Ovary (tissue), 7 donors: ENCODE measurements at regions not wholly inside any gene's neighbourhood (a gene's known extent, or its start where the extent isn't known, plus 50 kb on each side); places are given as distances from the start of the nearest gene placed in this dataset.
"Not testable (repeated sequence)": the region's sequence is repeated elsewhere in the genome, so short reads cannot be mapped to it uniquely, and the experiment has no call there.

ENCODE experiments used
- DNase-seq, 5 donors: peaks; one replicate each; pipeline ENCODE4 v3.0.0-alpha.2; 2019 to 2020
- H3K27ac ChIP-seq, 2 donors: fragments of 200-600 bp; one replicate each; pipeline versions ENCODE4 v1.5.1 to v1.8.0; 2019 to 2022
- H3K27me3 ChIP-seq: fragments of 200-600 bp; one replicate; pipeline ENCODE4 v1.8.0; 2022
- H3K36me3 ChIP-seq: fragments of 200-600 bp; sonication (generic); one replicate; pipeline ENCODE4 v1.5.1; 2019
- H3K4me1 ChIP-seq: one replicate; pipeline ENCODE4 v1.8.1; 2013; ENCODE audit warnings: mild to moderate bottlenecking, moderate library complexity; ENCODE audit not compliant: insufficient read depth
- H3K4me3 ChIP-seq: fragments of 200-600 bp; sonication (generic); one replicate; pipeline ENCODE4 v1.5.1; 2017
- H3K9me3 ChIP-seq, 2 donors: fragments of 200-600 bp in 1 of 2; sonication (generic) in 1 of 2; one replicate each; pipeline versions ENCODE4 v1.5.1 to v1.8.1; 2013 to 2019; ENCODE audit warnings: mild to moderate bottlenecking in 1 of 2, moderate library complexity in 1 of 2
- EP300 ChIP-seq: sonication (generic); formaldehyde crosslinking; IDR thresholded peaks from one replicate; pipeline ENCODE4 v1.6.1; 2017; ENCODE audit warnings: antibody characterized with exemption
- POLR2A ChIP-seq: fragments of 450-650 bp; IDR thresholded peaks from one replicate; pipeline ENCODE4 v1.6.1; 2017; ENCODE audit warnings: antibody characterized with exemption, mild to moderate bottlenecking, moderate library complexity
- WGBS, 3 donors: extraction: QIAGEN DNeasy Blood & Tissue Kit in 1 of 3; methylation state at CpG; one replicate each; pipeline versions ENCODE4 v1.1.5 to v1.1.7; 2013 to 2017; 5-methylcytosine and 5-hydroxymethylcytosine counted together
- intact Hi-C, 4 donors: fragments of 100-400 bp; cut with DNase I; formaldehyde crosslinking; loops; one replicate each; pipeline versions ENCODE4 v1.11.0 to v1.15.1; 2022 to 2023
- TF ChIP-seq, protein P1 (sequence below), 3 donors: fragments of 450-650 bp in 2 of 3; fragments of 200-600 bp in 1 of 3; IDR thresholded peaks; one replicate each; pipeline versions ENCODE4 v1.5.1 to v1.8.0; 2016 to 2022; ENCODE audit warnings: antibody characterized with exemption in 3 of 3, mild to moderate bottlenecking in 1 of 3
- donor health status: DM: no; HTN: no; CAD: no; lungs with moderate emphysema.
- donor health status: DM: no; HTN: no; CAD: no.
- donor health status: Bipolar disorder and iron deficiency.
- donor health status: DM: no; HTN: no; CAD: no.
- donor health status: DM: yes; HTN: yes; CAD: no.

GRCh38 chr2:185567196-185567595 is 171.4 kb upstream of the FSIP2 start:
- TF ChIP-seq, protein P1, sequence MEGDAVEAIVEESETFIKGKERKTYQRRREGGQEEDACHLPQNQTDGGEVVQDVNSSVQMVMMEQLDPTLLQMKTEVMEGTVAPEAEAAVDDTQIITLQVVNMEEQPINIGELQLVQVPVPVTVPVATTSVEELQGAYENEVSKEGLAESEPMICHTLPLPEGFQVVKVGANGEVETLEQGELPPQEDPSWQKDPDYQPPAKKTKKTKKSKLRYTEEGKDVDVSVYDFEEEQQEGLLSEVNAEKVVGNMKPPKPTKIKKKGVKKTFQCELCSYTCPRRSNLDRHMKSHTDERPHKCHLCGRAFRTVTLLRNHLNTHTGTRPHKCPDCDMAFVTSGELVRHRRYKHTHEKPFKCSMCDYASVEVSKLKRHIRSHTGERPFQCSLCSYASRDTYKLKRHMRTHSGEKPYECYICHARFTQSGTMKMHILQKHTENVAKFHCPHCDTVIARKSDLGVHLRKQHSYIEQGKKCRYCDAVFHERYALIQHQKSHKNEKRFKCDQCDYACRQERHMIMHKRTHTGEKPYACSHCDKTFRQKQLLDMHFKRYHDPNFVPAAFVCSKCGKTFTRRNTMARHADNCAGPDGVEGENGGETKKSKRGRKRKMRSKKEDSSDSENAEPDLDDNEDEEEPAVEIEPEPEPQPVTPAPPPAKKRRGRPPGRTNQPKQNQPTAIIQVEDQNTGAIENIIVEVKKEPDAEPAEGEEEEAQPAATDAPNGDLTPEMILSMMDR (IDR thresholded peaks at IDR 0.05): no peak
- no peak for TF ChIP-seq EP300
- no peak for TF ChIP-seq POLR2A
- Histone ChIP-seq H3K27ac (no peak overlapping the region), H3K27me3 (no peaks in the 10 kb centered on the region), H3K4me3 (no peak overlapping the region), H3K36me3 (no peaks in the 10 kb centered on the region), H3K9me3 (no peaks in the 10 kb centered on the region), H3K4me1 (no peaks in the 10 kb centered on the region)
- 74 to 77% (median 75%) methylated on average over 2 of the region's 2 CpGs for WGBS, 3 donors
- no peak for DNase-seq
- intact Hi-C loops: no loop called here

DNA sequence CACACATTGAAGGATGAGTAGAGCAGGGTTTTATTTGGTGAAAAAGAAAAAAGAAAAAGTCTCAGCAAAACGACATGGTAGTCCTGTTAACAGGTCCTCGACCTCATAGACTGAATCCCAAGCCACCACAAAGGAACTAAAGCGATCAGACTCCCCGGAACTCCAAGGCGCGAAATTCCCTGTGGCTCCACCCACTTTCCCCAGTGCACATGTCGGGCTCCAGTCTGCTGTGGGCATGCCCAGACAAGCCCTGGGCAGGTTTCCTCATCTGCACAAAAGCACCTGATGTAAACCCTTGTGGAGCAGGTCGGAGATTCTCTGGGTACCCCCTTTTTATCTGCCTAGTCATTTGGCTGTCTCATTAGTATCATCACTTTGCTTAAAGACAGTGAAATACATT is 170.7 kb upstream of the FSIP2 start:
- no peak for TF ChIP-seq EP300
- no peak for TF ChIP-seq POLR2A
- TF ChIP-seq, protein P1 (IDR thresholded peaks at IDR 0.05): no peak
- Histone ChIP-seq H3K27ac (no peak overlapping the region), H3K27me3 (no peaks in the 10 kb centered on the region), H3K4me3 (no peak overlapping the region), H3K4me1 (no peaks in the 10 kb centered on the region), H3K9me3 (no peaks in the 10 kb centered on the region), H3K36me3 (no peaks in the 10 kb centered on the region)
- WGBS, 3 donors: 87 to 93% (median 88%) methylated on average over 8 of the region's 8 CpGs
- no peak for DNase-seq
- intact Hi-C loops: no loop called here

DNA sequence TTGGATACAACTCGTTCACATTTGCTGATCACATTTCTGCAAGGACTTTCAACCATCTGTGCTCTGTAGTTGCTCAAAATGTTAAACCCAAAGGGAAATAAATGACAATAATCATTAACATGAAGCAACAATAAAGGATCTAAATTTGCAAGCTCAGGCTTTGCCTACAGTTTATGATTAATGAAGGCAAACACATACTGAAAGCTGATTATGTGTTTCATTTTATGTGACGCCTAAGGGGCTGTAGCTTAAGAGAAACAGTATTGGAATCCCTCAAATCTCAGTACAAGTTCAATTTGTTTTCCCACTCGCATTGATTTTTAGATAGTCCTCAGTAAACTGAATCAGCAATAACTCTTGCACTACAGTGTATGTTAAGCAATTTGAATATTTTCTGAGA is 160.3 kb upstream of the FSIP2 start:
- TF ChIP-seq POLR2A (no peak), EP300 (no peak)
- TF ChIP-seq, protein P1 (IDR thresholded peaks at IDR 0.05): no peak
- intact Hi-C loops: no loop called here
- WGBS, 3 donors: 79 to 85% (median 80%) methylated on average over 3 of the region's 3 CpGs

DNA sequence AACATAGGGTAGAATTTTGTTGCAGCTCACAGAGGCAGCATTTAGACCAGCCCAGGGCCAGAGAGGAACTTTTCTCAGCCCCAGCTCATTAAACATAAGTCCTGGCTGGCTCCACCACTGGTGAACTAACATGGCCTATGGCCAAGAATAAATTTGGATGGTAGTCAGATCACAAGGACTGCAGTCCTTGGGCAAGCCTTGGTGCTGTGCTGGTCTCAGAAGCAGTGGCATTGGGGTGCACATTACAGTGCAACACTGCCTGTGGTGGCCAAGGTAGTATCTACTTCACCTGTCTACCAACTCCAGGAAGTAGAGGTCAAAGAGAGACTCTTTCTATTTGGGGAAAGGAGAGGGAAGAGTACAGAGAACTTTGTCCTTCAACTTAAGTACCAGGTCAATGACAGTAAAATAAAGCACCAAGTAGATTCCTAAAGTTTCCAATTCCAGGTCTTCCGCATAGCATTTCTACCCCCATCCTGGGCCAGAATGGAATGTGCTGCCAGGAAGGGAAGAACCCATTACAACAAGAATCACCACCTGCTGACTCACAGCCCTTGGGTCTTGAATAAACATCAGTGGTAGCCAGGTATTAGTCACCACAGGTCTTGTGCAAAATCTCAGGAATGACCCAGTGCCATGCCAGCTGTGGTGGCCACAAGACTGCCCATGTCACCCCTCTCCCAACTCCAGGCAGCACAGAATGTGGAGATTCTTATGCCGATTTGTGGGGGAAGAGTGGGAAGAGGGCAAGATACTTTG is 155.4 kb upstream of the FSIP2 start:
- no peak overlapping the region for H3K27ac ChIP-seq
- TF ChIP-seq, protein P1 (IDR thresholded peaks at IDR 0.05): no peak
- TF ChIP-seq EP300: no peak
- no peak for TF ChIP-seq POLR2A
- intact Hi-C loops: no loop called here
- H3K4me1 ChIP-seq: no peaks in the 10 kb centered on the region
- no peak overlapping the region for H3K4me3 ChIP-seq
- 76 to 96% (median 79%) methylated on average over 2 of the region's 2 CpGs for WGBS, 3 donors
- H3K36me3 ChIP-seq: no peaks in the 10 kb centered on the region
- no peaks in the 10 kb centered on the region for H3K27me3 ChIP-seq
- DNase-seq: no peak
- H3K9me3 ChIP-seq: no peaks in the 10 kb centered on the region

More for the DNA sequence above, 160.3 kb upstream of the FSIP2 start:
- Histone ChIP-seq H3K9me3 (no peaks in the 10 kb centered on the region), H3K36me3 (no peaks in the 10 kb centered on the region), H3K27ac (no peak overlapping the region), H3K4me3 (no peak overlapping the region), H3K4me1 (no peaks in the 10 kb centered on the region), H3K27me3 (peaks cover 6% of the 10 kb centered on the region)
- no peak for DNase-seq

DNA sequence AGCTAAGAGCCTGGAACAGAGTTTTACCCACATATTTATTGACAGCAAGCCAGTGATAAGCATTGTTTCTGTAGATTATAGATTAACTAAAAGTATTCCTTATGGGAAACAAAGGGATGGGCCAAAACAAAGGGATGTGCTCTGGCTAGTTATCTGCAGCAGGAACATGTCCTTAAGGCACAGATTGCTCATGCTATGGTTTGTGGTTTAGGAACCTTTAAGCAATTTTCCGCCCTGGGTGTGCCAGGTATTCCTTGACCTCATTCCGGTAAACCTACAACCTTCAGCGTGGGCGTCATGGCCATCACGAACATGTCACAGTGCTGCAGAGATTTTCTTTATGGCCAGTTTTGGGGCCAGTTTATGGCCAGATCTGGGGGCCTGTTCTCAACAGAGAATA is 153.4 kb upstream of the FSIP2 start:
- H3K27me3 ChIP-seq, H3K4me3 ChIP-seq, H3K4me1 ChIP-seq, H3K27ac ChIP-seq, H3K9me3 ChIP-seq, H3K36me3 ChIP-seq, DNase-seq, intact Hi-C loops: not testable (repeated sequence)
- 94 to 97% (median 95%) methylated on average over 5 of the region's 5 CpGs for WGBS, 3 donors

DNA sequence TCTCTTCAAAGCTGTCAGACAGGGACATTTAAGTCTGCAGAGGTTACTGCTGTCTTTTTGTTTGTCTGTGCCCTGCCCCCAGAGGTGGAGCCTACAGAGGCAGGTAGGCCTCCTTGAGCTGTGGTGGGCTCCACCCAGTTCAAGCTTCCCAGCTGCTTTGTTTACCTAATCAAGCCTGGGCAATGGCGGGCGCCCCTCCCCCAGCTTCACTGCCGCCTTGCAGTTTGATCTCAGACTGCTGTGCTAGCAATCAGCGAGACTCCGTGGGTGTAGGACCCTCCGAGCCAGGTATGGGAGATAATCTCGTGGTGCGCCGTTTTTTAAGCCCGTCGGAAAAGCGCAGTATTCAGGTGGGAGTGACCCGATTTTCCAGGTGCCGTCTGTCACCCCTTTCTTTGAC is 147.3 kb upstream of the FSIP2 start:
- H3K36me3 ChIP-seq, intact Hi-C loops: not testable (repeated sequence)
- 81 to 89% (median 88%) methylated on average over 14 of the region's 14 CpGs for WGBS, 3 donors

More for the DNA sequence above, 147.3 kb upstream of the FSIP2 start:
- not testable (repeated sequence) for H3K4me3 ChIP-seq, H3K27me3 ChIP-seq, DNase-seq, H3K4me1 ChIP-seq, H3K27ac ChIP-seq, H3K9me3 ChIP-seq
